AG10803 (cell line): ENCODE measurements at regions not wholly inside any gene's neighbourhood (a gene's known extent, or its start where the extent isn't known, plus 50 kb on each side); places are given as distances from the start of the nearest gene placed in this dataset.

ENCODE experiments used
- DNase-seq: peaks from one replicate; pipeline ENCODE4 v3.0.0; 2010; ENCODE audit warnings: low read depth
- H3K4me3 ChIP-seq: 2 replicates; pipeline ENCODE4 v1.5.1; 2011; ENCODE audit warnings: mild to moderate bottlenecking, low read length, control low read depth
- CTCF ChIP-seq: conservative IDR thresholded peaks from 2 replicates; pipeline ENCODE4 v1.5.1; 2011; ENCODE audit warnings: mild to moderate bottlenecking, low read length, control low read depth, inconsistent platforms

GRCh38 chr4:65951177-65951576 lies 280.9 kb upstream of the EPHA5 start:
- H3K4me3 ChIP-seq = no peak overlapping the region
- TF ChIP-seq CTCF = no peak
- no peak for DNase-seq

- no peak overlapping the region for H3K4me3 ChIP-seq
- no peak for TF ChIP-seq CTCF
- DNase-seq = peak; percentile 33
These were observed 272.8 kb upstream of the EPHA5 start for GRCh38 chr4:65943076-65943475.

GRCh38 chr4:65924843-65925242 lies 254.6 kb upstream of the EPHA5 start:
- TF ChIP-seq CTCF = no peak
- DNase-seq = no peak
- no peak overlapping the region for H3K4me3 ChIP-seq

- TF ChIP-seq CTCF = no peak
- DNase-seq = no peak
- H3K4me3 ChIP-seq = no peak overlapping the region
These were observed 253.3 kb upstream of the EPHA5 start for GRCh38 chr4:65923616-65924015.

GRCh38 chr4:65921180-65921579 lies 250.9 kb upstream of the EPHA5 start:
- no peak for TF ChIP-seq CTCF
- DNase-seq = no peak
- no peak overlapping the region for H3K4me3 ChIP-seq

GRCh38 chr4:65918872-65919271 lies 248.6 kb upstream of the EPHA5 start:
- no peak for DNase-seq
- no peak overlapping the region for H3K4me3 ChIP-seq
- no peak for TF ChIP-seq CTCF

GRCh38 chr4:65918212-65918611 lies 247.9 kb upstream of the EPHA5 start:
- TF ChIP-seq CTCF = no peak
- no peak for DNase-seq

More at GRCh38 chr4:65918212-65918611, 247.9 kb upstream of the EPHA5 start:
- H3K4me3 ChIP-seq = no peak overlapping the region
